ENCODE measurements at regions not wholly inside any gene's neighbourhood (a gene's known extent, or its start where the extent isn't known, plus 50 kb on each side); places are given as distances from the start of the nearest gene placed in this dataset.

DNA sequence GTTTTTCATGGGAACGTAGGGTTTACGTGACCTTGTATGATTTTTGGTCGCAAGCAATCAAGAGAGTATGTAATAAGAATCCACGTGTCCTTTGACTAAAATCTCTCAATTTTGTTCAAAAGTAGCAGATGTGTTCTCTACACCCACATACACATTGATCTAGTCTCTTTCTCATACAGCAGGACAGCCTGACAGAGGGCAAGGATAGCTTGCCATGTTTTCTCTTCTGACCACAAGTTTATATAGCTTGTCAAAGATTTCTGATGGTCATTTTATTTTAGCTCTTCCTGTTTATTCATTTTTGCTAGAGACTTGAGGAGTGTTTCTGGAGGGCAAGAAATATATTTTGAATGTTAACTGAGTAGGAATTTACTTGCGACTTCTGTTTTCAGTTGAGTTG is 570.2 kb upstream of the ALCAM start:
- H3K9ac ChIP-seq (ENCODE audit: control insufficient read depth, extremely low read depth, insufficient read depth, low read length) = no peak overlapping the region
- TF ChIP-seq EZH2 (IDR thresholded peaks at IDR 0.05; ENCODE audit: low read length) = no peak
- TF ChIP-seq, protein P1, sequence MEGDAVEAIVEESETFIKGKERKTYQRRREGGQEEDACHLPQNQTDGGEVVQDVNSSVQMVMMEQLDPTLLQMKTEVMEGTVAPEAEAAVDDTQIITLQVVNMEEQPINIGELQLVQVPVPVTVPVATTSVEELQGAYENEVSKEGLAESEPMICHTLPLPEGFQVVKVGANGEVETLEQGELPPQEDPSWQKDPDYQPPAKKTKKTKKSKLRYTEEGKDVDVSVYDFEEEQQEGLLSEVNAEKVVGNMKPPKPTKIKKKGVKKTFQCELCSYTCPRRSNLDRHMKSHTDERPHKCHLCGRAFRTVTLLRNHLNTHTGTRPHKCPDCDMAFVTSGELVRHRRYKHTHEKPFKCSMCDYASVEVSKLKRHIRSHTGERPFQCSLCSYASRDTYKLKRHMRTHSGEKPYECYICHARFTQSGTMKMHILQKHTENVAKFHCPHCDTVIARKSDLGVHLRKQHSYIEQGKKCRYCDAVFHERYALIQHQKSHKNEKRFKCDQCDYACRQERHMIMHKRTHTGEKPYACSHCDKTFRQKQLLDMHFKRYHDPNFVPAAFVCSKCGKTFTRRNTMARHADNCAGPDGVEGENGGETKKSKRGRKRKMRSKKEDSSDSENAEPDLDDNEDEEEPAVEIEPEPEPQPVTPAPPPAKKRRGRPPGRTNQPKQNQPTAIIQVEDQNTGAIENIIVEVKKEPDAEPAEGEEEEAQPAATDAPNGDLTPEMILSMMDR (optimal IDR thresholded peaks at IDR 0.05 in 1 of 3, IDR thresholded peaks at IDR 0.05 in 1 of 3, conservative IDR thresholded peaks at IDR 0.05 in 1 of 3; ENCODE audit: extremely low read depth in 1 of 3, insufficient read depth in 2 of 3, low read length in 3 of 3) = no peak
- H3K27me3 ChIP-seq (ENCODE audit: control insufficient read depth, extremely low read depth, insufficient read depth, low read length) = no peaks in the 10 kb centered on the region
- DNase-seq (ENCODE audit: low read depth, low spot score) (no peak), FAIRE-seq (no peak)
- dilution Hi-C loops (cut with MboI; ENCODE audit: extremely low pct_ligation_motif_present, low sequenced_read_pairs) = no loop called here
- H3K27ac ChIP-seq (ENCODE audit: control insufficient read depth, insufficient read depth, low read length) = no peak overlapping the region
- no peaks in the 10 kb centered on the region for H3K79me2 ChIP-seq (ENCODE audit: control insufficient read depth, insufficient read depth, low read length)
- H3K9me1 ChIP-seq (ENCODE audit: control insufficient read depth, extremely low read depth, insufficient read depth, low read length) = no peaks in the 10 kb centered on the region
- H2AFZ ChIP-seq (ENCODE audit: control insufficient read depth, low read length) = no peak overlapping the region
- no peak overlapping the region for H3K4me3 ChIP-seq (ENCODE audit: control insufficient read depth in 2 of 3, extremely low read depth in 1 of 3, insufficient read depth in 2 of 3, low read depth in 1 of 3, low read length in 3 of 3)
- H3K9me3 ChIP-seq (ENCODE audit: control insufficient read depth, low read depth, low read length) = no peaks in the 10 kb centered on the region
- H4K20me1 ChIP-seq (ENCODE audit: control insufficient read depth, extremely low read depth, insufficient read depth, low read length) = no peaks in the 10 kb centered on the region
- no peaks in the 10 kb centered on the region for H3K4me1 ChIP-seq (ENCODE audit: control insufficient read depth, extremely low read depth, insufficient read depth, low read length)
- H3K4me2 ChIP-seq (ENCODE audit: control insufficient read depth, extremely low read depth, insufficient read depth, low read depth, low read length) = no peak overlapping the region
- no peaks in the 10 kb centered on the region for H3K36me3 ChIP-seq (ENCODE audit: control insufficient read depth in 2 of 2, extremely low read depth in 1 of 2, insufficient read depth in 2 of 2, low read length in 2 of 2)

- H2AFZ ChIP-seq (ENCODE audit: control insufficient read depth, low read length) = no peak overlapping the region
- H3K4me3 ChIP-seq (ENCODE audit: control insufficient read depth in 2 of 3, extremely low read depth in 1 of 3, insufficient read depth in 2 of 3, low read depth in 1 of 3, low read length in 3 of 3) = no peak overlapping the region
- dilution Hi-C loops (cut with MboI; ENCODE audit: extremely low pct_ligation_motif_present, low sequenced_read_pairs) = no loop called here
- H3K27me3 ChIP-seq (ENCODE audit: control insufficient read depth, extremely low read depth, insufficient read depth, low read length) = no peaks in the 10 kb centered on the region
- H3K36me3 ChIP-seq (ENCODE audit: control insufficient read depth in 2 of 2, extremely low read depth in 1 of 2, insufficient read depth in 2 of 2, low read length in 2 of 2) = no peaks in the 10 kb centered on the region
- DNase-seq (ENCODE audit: low read depth, low spot score) = no peak
- H3K4me2 ChIP-seq (ENCODE audit: control insufficient read depth, extremely low read depth, insufficient read depth, low read depth, low read length) = no peak overlapping the region
- no peaks in the 10 kb centered on the region for H3K9me1 ChIP-seq (ENCODE audit: control insufficient read depth, extremely low read depth, insufficient read depth, low read length)
- no peaks in the 10 kb centered on the region for H4K20me1 ChIP-seq (ENCODE audit: control insufficient read depth, extremely low read depth, insufficient read depth, low read length)
- H3K9ac ChIP-seq (ENCODE audit: control insufficient read depth, extremely low read depth, insufficient read depth, low read length) = no peak overlapping the region
- TF ChIP-seq EZH2 (IDR thresholded peaks at IDR 0.05; ENCODE audit: low read length) = no peak
- TF ChIP-seq, protein P1 (optimal IDR thresholded peaks at IDR 0.05 in 1 of 3, IDR thresholded peaks at IDR 0.05 in 1 of 3, conservative IDR thresholded peaks at IDR 0.05 in 1 of 3; ENCODE audit: extremely low read depth in 1 of 3, insufficient read depth in 2 of 3, low read length in 3 of 3) = no peak
- H3K27ac ChIP-seq (ENCODE audit: control insufficient read depth, insufficient read depth, low read length) = no peak overlapping the region
- H3K79me2 ChIP-seq (ENCODE audit: control insufficient read depth, insufficient read depth, low read length) = no peaks in the 10 kb centered on the region
- no peak for FAIRE-seq
- no peaks in the 10 kb centered on the region for H3K9me3 ChIP-seq (ENCODE audit: control insufficient read depth, low read depth, low read length)
- no peaks in the 10 kb centered on the region for H3K4me1 ChIP-seq (ENCODE audit: control insufficient read depth, extremely low read depth, insufficient read depth, low read length)
Observed at GRCh38 chr3:104805042-104805441, 561.7 kb upstream of the ALCAM start.
